Suppressor macrophage treated with lipopolysaccharide for 1 hour (primary cell): ENCODE measurements at regions not wholly inside any gene's neighbourhood (a gene's known extent, or its start where the extent isn't known, plus 50 kb on each side); places are given as distances from the start of the nearest gene placed in this dataset.

ENCODE experiments used
- DNase-seq, 3 donors: peaks; one replicate each; pipeline ENCODE4 v3.0.0-alpha.2; 2020 to 2022

DNA sequence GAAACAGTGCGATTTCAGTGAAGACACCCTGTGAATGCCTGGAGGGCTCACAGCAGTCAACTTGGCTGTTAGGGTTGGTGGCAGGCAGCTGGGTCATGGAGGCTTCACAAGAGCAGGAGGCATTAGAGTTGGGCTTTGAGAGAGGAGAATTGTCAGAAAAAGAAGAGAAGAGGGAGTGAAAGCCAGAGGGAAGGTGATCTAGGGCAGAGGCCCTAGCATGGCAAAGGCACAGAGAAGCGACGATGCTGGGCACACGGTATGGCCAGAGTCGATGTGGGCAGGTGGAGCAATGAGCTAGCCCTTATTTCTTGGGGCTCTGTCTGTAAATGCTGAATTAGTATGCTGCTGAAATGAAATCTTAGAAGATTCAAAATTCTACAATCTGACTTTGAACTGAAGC is 52.6 kb upstream of the OLFM4 start:
- no peak for DNase-seq

DNA sequence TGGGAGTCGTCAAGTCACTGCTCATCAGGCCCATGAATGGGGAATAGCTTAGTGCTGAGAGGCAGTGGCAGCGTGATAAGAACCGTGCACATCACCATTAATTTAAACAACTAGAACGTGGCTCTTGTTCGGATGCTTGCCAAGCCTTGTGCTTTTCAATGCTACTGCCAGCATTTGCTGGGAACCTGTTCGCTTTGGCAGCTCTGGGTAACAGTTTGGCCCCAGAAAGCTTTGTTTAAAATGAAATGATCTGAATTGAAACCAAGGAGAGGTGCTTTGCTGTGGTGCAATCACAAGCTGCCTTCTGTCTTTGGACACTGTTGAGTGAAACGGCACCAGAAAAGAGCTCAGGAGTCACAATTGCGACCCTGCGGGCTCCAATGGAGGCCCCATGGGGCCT is 53.5 kb upstream of the OLFM4 start:
- no peak for DNase-seq

DNA sequence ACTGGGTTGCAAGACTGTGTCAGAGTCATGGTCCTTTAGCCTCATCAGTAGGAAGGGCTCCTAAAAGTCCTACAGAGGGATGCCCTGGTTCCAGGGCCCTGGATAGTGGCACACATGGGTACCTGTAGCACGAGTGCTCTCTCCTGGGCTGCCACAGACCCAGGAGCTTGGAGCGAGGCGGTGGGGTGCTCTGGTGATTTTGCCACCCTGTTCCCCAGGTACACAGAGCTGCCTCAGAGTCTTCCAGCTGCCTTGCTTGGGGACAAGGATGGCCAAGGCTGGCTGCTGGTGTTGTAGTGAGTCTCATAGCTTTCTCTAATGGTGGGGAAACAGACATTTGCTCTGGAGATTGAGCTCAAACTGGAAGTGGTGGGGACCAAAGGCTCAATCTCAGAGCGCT is 53.9 kb upstream of the OLFM4 start:
- DNase-seq, result no peak

DNA sequence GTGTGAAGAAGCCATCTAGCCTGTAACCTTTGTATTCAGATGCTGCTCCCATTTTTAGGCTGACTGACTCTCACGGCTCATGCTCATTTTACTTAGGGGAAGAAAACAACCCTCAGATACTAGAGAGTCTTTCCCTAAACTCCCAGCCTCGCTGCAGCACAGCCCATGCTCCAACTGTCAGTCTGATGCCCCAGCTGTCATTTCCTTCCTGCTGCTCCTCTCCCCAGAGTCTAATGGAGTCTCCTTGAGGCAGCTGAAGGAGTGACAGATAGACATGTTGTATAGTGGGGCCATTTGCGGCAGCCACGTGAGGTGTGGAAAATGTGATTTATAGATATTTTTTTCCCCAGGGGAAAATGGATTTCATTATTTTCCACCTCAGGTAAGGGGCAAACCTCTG is 59.2 kb upstream of the OLFM4 start:
- no peak for DNase-seq

DNA sequence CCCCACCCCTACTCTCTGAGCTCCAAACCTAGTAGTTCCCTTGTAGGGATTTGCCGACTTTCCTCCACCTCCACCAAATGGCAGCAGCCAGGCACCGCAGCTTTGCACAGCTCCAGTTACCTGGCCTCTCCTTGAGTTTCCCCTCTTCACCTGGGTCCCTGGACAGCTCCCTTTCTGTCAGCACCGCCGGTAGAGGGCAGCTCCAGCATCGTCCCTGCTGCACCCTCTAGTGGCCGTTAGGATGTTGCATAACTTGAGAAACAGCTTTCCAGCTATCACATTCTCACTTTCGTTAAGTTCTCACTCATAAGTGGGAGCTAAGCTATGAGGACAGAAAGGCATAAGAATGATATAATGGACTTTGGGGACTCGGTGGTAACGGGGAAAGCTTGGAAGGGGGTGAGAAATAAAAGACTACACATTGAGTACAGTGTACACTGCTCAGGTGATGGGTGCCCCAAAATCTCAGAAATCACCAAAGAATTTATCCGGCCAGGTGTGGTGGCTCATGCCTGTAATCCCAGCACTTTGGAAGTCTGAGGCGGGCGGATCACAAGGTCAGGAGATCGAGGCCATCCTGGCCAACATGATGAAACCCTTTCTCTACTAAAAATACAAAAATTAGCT is 60.4 kb upstream of the OLFM4 start:
- peak; percentile 82 to 89 (median 88) for DNase-seq

DNA sequence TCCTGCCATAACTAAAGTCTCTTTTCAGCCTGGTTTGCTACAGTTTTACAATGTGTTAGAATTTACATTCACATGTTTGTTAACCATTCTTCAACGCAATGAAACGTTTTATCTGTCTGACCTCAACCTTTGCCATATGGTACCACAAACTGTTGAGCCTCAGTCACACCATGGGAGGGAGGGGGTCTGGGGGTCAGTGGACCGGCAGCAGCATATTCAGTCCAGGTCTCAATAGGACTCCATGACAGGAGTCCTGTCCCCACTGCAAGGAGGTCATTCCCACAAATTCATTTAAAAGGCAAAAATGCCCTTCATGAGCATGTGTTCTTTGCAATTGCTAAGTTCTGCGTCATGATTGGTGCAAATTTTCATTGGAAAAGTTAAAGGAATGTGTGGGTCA is 66.6 kb upstream of the OLFM4 start:
- no peak for DNase-seq

DNA sequence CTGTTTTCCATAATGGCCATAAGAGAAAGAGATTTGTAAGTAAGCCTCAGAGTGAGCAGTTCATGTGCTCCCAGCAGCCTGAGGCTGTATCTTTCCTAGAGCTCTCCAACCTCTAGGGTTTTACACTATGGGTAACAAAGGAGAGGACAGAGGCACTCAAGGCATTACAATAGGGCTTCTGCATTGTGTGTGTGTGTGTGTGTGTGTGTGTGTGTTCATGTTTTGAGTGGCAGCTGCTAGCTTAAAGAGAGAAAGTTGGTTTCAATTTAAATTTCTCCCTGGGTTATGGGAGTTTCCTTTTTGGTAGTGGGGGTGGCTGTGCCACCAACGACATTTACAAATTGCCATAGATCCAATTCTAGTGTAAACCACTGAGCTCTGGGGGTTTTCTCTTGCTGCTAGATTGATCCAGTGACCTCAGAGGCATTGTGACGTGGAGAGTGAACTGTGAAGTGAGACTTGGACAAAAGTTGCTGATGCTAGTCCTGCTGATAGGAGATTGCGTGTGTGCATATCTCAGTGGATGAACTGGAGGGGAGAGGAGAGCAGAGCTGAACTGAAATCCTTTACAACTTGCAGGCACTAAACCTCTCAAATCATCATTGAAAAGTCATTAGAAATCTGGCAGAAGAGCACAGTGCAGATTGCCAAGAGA is 67.2 kb upstream of the OLFM4 start:
- DNase-seq, result no peak

DNA sequence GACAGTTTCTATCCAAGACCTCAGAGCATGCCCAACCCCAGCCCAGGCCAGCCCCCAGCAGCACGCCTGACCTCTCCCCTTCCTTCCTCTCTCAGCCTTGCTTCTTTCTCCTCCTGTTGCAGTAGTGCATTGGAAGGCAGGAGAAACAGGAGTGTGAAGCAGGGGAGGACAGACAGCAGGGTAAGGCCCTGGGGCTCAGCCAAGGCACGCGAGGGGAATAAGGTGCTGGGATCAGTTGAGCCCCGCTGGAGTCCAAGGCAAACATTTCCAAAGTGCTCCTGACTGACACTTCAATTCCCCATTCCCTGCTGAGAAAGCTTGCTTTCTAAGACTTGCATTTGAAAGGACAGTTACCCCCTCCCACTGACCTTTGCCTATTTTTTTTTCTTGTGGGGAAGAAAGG is 73.1 kb upstream of the OLFM4 start:
- no peak for DNase-seq

DNA sequence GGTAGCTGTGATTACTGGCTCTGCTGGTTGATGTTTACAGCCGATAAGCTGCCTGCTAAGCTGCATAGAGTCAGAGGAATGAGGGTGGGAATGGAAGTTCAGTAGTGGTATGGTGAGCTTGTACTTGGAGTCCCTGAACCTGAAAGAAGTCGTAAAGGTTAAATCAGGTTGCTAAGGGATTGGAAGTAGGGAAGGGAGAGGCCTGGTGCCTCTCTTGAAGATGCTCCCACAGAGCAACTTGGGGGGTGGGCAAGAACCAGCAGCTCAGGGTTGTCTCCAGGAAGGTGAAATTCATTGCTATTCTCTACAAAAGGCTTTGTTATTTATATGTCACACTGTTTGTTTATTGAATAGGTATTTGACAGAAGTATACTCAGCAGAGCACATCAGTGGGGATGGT is 73.8 kb upstream of the OLFM4 start:
- DNase-seq, result no peak

DNA sequence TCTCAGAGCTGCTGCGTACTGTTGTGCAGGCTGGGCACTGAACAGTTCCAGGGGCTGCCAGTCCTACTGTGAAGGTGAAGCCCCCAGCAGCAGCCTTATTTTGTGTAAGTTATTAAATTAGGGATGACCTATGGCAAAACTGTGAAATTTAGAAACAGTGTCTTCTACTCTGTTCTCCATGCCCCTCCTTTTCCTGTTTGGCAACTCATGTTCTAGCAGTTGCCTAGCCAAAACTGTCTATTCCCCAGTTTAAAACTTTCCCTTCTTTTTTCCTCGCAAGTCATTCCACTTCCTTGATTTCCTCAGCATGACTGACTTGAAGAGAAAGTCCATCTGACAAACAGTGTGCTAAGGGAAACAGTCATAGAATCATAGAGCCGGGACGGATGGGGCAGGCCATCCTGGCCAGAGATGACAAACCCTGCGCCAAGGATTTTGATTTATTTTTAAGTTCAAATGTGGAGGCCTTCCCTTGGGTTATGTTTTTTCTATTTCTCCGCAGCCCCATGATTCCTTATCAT is 78.1 kb upstream of the OLFM4 start:
- DNase-seq, result peak; percentile 20 to 54 (median 35)

DNA sequence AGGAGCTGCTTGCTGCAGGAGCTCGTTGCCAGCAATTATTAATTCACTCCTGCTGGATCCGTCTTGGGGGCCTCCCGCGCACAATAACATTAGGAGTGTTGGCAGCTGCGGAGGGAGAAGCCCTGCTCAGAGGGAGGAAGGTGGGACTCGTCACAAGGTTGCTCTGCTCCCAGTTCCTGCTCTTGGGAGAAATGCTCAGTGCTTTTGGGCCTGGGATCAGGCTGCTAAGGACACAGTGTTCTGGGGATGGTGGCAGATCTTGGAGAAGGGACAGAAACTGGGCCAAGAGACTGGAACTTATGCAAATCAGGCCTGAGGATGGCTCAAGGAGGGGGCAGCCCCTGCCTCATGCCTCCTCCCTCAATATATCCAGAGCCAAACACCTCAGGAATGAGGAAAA is 78.9 kb upstream of the OLFM4 start:
- no peak for DNase-seq

DNA sequence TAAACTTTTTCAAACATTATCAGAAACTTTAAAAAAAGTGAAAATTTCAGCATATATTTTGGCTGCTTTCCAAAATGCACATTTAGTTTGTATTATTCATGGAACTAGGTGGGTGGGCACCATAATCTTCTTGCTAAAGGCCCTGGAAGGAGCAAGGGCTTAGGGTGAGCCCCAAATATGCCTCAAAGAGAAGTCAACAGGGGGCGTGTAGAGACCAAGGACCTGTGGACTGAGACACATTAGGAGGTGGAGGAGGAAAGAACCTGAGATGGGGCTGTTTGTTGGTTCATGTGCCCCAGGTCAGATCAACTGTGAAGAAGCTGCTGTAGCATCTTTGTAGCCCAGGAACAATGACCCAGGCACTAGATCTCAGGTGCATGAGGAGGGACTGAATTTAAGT is 79.6 kb upstream of the OLFM4 start:
- no peak for DNase-seq

DNA sequence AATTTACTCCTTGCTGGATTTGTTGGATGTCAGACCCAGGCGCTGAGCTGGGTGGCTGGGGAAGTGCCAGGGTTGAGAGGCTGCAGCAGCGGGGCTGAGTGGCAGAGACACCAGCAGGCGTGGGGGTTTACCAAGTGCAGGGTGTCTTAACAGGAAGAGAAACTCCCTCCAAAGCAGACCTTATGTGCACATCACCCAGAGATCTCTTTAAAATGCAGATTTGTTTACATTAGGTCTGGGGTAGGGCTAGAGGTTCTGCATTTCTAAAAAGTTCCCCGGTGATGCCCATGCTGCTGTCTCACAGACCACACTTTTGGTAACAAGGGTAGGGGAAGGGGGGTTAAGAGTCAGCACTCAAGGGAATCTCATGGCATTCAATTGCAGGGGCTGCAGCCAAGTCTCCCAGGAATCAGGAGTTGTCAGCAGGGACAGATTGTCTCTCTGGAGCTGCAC is 80.7 kb upstream of the OLFM4 start:
- DNase-seq, result peak; percentile 65 to 70 (median 68)

DNA sequence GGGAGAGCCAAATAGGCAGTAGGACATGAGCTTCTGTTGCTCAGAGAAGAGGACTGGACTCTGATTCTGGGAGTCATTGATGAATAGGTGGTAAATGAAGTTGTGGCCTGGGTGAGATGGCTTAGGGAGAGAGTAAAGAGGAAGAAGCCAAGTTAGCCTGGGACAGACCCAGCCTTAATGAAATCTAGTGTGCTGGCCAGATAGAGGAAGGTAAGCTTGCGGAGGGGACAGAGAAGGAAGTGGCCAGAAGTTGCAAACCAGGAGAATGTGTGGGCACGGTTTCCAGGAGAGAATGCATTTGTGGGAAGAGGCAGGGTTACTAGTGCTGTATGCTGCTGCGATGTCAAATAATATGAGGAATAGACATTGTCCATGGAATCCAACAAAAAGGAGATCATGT is 83.3 kb upstream of the OLFM4 start:
- DNase-seq, result peak; percentile 19 to 33 (median 30)

DNA sequence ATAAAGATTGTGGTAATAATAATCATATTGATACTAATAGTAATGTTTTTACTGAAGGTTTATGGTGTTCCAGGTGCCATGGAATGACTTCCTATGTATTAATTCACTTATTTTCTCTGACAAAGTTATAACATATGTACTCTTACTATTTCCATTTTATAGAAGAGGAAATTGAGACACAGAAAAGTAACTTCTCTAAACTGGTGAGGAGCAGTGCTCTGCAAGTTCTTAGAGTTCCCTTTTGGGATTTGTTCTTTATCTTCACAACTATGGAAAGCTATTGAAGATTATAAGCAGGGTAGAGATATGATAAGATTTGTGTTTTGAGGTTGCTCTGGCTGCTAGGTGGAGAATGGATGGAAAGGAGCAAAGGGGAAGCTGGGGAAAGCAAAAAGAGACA is 83.9 kb upstream of the OLFM4 start:
- DNase-seq, result peak in 2 of 3 donors; percentile 39 to 43

DNA sequence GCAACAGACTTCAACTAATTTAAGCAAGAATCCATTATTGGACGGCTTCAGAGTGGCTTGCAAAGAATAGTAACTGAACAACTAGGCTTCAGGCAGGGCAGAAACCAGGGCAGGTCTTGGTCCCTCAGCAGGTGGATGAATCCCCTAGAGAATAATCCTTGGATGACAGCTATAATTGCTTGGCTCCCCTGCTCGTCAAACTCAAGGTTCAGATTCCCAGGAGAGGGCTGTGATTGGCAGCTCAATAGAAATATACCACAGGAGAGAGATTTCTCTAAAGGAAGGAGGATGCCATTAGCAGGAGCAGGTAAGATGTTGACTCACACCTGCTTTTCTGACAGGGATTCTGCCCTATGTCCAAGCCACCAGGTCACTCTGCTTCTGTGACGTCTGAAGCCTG is 89.6 kb upstream of the PCDH8 start:
- DNase-seq, result no peak

DNA sequence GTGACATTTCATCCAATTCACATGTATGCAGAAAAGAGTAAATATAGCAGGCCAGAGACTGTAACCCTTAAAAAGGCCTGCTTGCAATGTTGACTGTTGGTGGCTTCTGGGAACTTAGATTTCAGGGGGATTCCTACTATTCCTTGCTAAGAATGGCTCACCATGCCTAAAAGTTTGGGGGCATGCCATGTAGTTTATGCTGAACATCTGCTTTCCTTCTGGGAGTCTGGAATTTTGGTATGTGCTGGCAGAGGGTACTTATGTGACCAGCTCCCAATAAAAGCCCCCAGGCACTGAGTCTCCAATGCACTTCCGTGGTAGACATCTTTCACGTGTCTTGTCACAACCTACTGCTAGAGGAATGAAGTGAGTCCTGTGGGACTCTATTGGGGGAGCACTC is 88.4 kb upstream of the PCDH8 start:
- DNase-seq, result no peak

DNA sequence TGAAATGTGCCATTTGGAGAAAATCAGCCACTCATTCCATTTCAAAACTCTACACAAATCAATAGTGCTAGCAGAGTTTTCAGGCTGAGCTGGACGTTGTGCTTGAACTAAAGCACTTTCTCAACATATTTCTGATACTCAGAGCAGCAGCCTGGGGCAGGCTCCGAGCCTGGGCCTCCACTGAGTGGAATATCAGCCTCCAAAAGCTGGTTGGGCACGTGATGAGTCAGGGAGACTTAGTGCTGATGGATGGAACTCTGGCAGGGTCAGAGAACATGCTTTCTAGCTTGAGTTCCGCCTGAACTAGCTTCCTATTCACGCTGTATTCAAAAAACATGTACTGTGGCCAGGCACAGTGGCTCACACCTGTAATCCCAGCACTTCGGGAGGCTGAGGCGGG is 85.8 kb upstream of the PCDH8 start:
- no peak for DNase-seq

DNA sequence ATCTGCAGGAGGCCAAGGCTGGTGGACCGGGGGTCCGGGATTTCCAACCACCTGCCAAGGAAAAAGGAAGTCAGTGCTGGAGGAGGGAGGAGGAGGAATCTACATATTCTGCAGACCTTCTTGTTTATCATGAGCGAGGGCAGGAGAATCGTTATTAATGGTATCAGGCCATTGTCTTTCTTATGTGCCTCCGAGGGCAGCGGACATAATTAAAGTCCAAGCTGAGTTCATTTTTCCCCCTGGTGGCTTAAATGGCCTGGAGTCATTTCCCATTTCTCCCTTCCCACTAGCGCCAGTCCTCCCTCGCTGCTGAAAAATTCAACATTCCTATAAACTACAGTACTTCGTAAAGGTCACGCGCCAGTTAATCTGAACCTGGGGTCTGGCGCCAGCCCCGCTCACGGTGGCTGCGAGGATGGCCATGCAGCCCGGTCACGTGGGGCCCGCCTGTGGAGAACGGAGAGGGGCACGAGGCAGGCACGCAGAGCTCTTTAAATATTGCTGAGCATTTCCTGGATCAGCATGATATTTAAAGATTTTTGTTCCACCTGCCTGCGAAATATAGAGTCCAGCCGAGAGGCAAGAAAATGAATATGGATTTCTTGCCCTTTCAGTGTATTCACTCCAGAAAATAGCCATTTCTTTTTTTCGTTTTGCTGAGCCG is 85.2 kb upstream of the PCDH8 start:
- no peak for DNase-seq

DNA sequence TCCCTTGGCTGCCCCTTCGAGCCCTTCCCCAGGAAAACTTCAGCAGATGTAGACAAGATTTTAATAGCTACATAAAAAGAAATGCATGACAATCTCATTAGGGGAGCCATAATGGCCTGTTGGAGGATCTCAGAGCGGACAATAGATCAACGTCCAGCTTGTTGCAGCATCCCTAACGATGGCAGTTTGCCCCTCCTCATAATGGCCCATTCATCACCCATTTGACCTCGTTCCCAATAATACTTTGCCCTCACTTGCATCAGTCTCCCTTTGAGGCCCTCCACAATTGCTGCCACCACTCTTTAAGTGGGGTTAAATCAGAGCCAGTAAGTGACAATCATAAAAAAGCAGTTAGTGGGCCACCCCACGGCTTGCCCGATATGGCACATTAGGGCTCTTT is 84.7 kb upstream of the PCDH8 start:
- DNase-seq, result no peak

DNA sequence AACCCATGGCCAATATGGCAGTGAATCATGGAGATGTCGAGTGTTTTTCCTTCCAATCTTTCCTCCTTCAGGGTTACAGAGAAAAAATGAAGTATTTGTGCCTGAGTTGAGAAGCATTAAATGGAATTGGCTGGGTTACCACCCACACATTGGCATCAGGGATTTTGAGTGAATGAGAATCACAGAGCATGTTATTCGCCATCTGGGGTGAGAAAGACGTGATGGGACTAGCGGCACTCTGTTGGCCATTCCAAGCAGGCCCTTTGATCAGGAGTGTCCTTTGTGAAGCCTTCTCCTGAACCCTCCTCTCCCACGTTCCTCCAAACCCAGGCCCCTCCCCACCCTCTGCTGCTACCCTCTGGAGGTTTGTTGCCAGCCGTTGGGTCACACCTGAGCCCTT is 84.2 kb upstream of the PCDH8 start:
- DNase-seq, result no peak

DNA sequence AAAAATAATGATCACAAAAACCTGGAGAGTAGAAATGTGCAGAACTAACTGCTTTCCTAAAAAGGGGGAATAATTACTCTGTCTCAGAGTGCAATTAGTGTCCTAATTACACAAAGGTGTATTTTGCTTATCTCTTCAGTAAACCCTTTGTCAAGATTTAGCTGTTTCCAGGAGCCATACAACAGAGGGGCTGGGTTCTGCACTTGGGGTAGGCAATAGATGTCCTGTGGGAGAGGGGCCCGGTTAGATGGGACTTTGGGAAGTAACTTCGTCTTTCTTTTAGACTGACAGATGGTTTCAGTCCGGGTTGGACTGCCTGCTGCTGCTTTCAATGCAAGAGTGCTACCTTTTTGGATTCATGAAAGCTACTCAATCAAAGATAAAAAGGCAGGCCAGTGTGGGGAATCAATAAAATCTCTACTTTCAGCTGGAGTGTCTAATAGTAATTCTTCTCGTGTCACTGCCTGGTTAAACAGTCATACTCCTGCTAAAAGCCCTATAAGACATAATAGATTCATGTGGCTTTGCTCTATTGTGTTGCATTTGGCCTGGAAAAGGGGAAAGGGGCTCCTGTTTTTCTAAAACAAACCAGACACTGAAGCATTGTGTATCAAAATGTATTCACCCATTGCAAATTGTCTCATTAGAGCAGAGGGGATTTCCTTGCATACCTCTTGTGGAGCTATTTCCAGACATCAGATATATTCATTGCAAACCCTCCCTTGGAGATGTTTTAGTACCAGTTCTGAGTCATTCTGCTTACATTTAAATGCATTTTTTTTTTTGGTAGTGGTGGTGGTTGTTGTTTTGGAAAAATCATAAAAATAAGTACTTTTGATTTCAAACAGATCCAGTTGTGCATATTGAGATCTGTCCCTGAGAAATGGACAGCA is 83.3 kb upstream of the PCDH8 start:
- DNase-seq, result no peak

DNA sequence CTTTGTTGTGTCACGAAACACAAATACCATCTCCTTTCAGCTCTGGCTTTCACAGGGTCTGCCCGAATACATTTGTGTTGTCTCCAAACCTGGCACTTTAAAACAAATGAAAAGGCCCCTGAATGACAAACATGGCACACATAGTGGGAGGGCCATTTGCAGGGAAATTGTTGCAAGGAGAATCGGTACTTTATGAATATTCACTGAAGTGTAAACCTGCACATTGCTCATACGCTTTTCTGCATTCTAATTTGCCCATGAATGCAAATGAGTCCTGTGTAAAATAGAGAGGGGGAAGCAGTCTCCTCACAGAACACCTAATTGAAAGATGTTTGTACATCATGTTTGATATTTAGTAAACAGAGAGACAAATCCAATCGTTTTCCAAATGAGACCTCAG is 82.7 kb upstream of the PCDH8 start:
- no peak for DNase-seq
